GM12872 (cell line): ENCODE measurements at regions not wholly inside any gene's neighbourhood (a gene's known extent, or its start where the extent isn't known, plus 50 kb on each side); places are given as distances from the start of the nearest gene placed in this dataset.

Experiments used
- TF ChIP-seq, protein P1 (sequence below): IDR thresholded peaks from 3 replicates; pipeline ENCODE4 v1.5.1; 2011; ENCODE audit warnings: low read depth, mild to moderate bottlenecking, low read length, moderate library complexity; ENCODE audit not compliant: insufficient read depth

DNA sequence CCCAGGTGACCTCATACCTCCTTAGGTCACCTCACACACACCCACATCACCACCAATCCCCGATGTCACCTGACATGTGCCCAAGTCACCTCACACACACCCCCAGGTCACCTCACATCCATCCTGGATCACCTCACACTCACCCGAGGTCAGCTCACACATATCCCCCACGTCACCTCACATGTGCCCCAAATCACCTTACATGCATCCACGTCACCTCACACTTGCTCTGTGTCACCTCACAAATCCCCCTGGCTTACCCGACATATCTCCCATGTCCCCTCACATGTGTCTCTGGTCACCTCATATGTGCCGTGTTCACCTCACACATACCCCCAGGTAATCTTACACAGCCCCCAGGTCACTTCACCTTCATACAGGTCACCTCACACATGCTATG lies 864.6 kb downstream of the TMEM121 start:
- TF ChIP-seq, protein P1, sequence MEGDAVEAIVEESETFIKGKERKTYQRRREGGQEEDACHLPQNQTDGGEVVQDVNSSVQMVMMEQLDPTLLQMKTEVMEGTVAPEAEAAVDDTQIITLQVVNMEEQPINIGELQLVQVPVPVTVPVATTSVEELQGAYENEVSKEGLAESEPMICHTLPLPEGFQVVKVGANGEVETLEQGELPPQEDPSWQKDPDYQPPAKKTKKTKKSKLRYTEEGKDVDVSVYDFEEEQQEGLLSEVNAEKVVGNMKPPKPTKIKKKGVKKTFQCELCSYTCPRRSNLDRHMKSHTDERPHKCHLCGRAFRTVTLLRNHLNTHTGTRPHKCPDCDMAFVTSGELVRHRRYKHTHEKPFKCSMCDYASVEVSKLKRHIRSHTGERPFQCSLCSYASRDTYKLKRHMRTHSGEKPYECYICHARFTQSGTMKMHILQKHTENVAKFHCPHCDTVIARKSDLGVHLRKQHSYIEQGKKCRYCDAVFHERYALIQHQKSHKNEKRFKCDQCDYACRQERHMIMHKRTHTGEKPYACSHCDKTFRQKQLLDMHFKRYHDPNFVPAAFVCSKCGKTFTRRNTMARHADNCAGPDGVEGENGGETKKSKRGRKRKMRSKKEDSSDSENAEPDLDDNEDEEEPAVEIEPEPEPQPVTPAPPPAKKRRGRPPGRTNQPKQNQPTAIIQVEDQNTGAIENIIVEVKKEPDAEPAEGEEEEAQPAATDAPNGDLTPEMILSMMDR, result no peak

DNA sequence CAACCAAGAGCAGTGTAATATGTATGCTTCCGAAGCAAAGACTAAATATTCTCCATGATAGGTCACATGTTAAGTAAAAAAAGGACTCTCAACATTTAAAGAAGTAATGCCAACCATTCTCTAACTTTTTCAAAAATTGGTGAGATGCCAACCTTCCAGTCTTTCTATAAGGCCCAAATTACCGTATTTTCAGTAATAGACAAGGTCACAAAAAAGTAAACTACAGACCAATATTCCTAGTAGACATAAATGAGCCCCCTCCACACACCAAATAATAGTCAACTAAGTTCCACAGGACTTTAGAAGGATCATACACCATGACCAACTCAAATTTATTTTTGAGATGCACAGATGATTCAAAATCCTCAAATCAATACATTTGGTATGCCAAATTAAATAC lies 867.4 kb downstream of the TMEM121 start:
- TF ChIP-seq, protein P1, result no peak

DNA sequence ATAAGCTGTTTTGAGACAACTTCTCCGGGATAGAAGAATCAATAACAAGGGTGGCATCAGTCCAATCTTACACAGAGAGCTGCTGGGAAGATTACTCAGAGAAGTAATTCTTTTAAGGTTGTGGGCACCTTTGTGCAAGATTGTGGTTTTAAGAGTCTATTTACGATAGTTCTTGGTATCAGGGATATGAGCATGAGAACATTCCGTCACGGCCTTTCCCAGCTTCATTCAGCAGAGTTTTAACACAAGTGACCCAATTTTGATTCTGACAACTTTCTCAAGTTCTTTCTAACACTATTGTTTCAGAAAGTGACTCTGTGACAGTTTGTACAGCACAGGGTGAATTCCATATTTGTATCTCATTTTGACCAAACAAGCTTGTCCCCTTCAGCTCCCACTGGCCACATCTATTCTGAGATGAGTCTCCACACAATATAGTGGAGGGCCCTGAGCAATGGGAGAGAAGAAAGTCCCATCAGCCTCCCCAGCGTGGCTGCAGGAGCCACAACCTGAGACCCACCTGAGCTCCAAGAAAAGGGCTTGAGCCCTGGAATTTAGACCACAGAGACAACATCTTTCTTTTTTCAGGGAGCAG lies 869.2 kb downstream of the TMEM121 start:
- TF ChIP-seq, protein P1, result no peak

- TF ChIP-seq, protein P1, result no peak
Measured at GRCh38 chr14:106396999-106397398, 870.6 kb downstream of the TMEM121 start.

GRCh38 chr14:106410229-106410628 lies 883.8 kb downstream of the TMEM121 start:
- TF ChIP-seq, protein P1, result peak; percentile 53

- TF ChIP-seq, protein P1, result no peak
Measured at GRCh38 chr14:106414464-106414863, 888.1 kb downstream of the TMEM121 start.

- TF ChIP-seq, protein P1, result peak; percentile 100
Measured at GRCh38 chr14:106417224-106418049, 891.1 kb downstream of the TMEM121 start.
